Keratinocyte (primary cell): ENCODE measurements at regions not wholly inside any gene's neighbourhood (a gene's known extent, or its start where the extent isn't known, plus 50 kb on each side); places are given as distances from the start of the nearest gene placed in this dataset.

ENCODE experiments used
- CTCF ChIP-seq, 3 experiments: IDR thresholded peaks in 1 of 3; conservative IDR thresholded peaks in 1 of 3; optimal IDR thresholded peaks in 1 of 3; 2 replicates in 2 of 3; 3 replicates in 1 of 3; pipeline versions ENCODE3 to v1.5.1; 2011; ENCODE audit warnings: low read length in 3 of 3, mild to moderate bottlenecking in 3 of 3, moderate library complexity in 2 of 3, control low read depth in 1 of 3, inconsistent platforms in 1 of 3; ENCODE audit not compliant: insufficient read depth in 2 of 3; ENCODE audit errors: extremely low read depth in 1 of 3
- EZH2 ChIP-seq: IDR thresholded peaks from one replicate; pipeline ENCODE4 v1.6.1; 2012; ENCODE audit warnings: inconsistent platforms, mild to moderate bottlenecking, low read length, moderate library complexity

GRCh38 chr12:128109636-128110035 is 157.3 kb upstream of the TMEM132C start:
- TF ChIP-seq CTCF (optimal IDR thresholded peaks at IDR 0.05 in 1 of 3, IDR thresholded peaks at IDR 0.05 in 1 of 3, conservative IDR thresholded peaks at IDR 0.05 in 1 of 3; ENCODE audit: extremely low read depth in 1 of 3, insufficient read depth in 2 of 3, low read length in 3 of 3), result no peak
- TF ChIP-seq EZH2, result no peak
